ENCODE measurements at regions not wholly inside any gene's neighbourhood (a gene's known extent, or its start where the extent isn't known, plus 50 kb on each side); places are given as distances from the start of the nearest gene placed in this dataset.

GRCh38 chr15:61447981-61448380, 218.9 kb upstream of the RORA start:
- Mint-ChIP-seq H3K4me3 (no peak overlapping the region), H3K4me1 (ENCODE audit: low read depth) (no peaks in the 10 kb centered on the region), H3K27me3 (peaks cover 10% of the 10 kb centered on the region), H3K27ac (no peak overlapping the region), H3K9me3 (no peaks in the 10 kb centered on the region), H3K36me3 (ENCODE audit: low read depth) (no peaks in the 10 kb centered on the region)

- H3K4me3 Mint-ChIP-seq, result no peak overlapping the region
- peaks cover 28% of the 10 kb centered on the region for H3K27me3 Mint-ChIP-seq
- H3K4me1 Mint-ChIP-seq (ENCODE audit: low read depth), result no peaks in the 10 kb centered on the region
- no peaks in the 10 kb centered on the region for H3K9me3 Mint-ChIP-seq
- H3K27ac Mint-ChIP-seq, result no peak overlapping the region
- H3K36me3 Mint-ChIP-seq (ENCODE audit: low read depth), result no peaks in the 10 kb centered on the region
Measured at GRCh38 chr15:61444585-61444984, 215.5 kb upstream of the RORA start.

- peaks cover 34% of the 10 kb centered on the region for H3K27me3 Mint-ChIP-seq
- no peaks in the 10 kb centered on the region for H3K4me1 Mint-ChIP-seq (ENCODE audit: low read depth)
- no peaks in the 10 kb centered on the region for H3K9me3 Mint-ChIP-seq
- no peaks in the 10 kb centered on the region for H3K36me3 Mint-ChIP-seq (ENCODE audit: low read depth)
- H3K27ac Mint-ChIP-seq, result no peak overlapping the region
- no peak overlapping the region for H3K4me3 Mint-ChIP-seq
Measured at GRCh38 chr15:61442821-61443220, 213.7 kb upstream of the RORA start.

DNA sequence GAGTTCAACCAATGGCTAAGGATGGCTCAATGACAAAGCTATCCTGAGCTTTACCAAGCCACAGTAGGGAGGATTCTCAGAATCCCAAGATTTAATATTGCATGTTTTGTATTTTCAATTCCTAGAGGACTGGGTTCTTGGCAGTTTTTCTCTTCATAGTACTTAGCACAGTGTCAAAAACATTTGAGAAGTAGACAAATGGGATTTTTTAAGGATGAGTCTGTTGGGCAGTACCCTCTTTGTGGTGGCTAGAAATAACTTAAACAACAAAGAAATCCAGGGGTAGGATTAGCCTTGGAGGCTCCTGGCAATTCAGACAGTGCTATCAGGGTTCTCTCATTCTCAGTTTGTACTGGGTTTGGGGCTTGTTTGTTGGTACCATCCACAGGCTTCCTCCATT, 212.8 kb upstream of the RORA start:
- no peaks in the 10 kb centered on the region for H3K36me3 Mint-ChIP-seq (ENCODE audit: low read depth)
- H3K27ac Mint-ChIP-seq, result no peak overlapping the region
- no peak overlapping the region for H3K4me3 Mint-ChIP-seq

DNA sequence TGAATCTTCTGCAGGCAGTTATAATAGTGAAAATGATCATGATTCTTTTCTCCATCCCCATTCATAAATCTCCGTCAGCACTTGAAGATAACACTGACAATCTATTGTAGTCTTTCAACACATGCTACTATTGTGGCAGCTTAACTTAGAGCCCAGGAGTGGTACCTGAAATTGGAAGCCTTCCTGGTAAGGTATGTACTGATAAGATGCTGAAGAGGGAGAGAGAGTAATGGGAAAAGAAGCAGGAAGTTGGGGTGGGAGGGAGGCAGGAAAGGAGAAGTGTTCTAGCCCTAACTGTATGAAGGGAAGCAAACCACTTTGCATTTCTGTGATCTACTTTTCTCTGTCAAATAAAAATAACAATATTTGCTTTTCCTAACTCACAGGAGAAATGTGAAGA, 197.4 kb upstream of the RORA start:
- Mint-ChIP-seq H3K9me3 (no peaks in the 10 kb centered on the region), H3K4me1 (ENCODE audit: low read depth) (no peaks in the 10 kb centered on the region), H3K36me3 (ENCODE audit: low read depth) (no peaks in the 10 kb centered on the region), H3K27ac (no peak overlapping the region), H3K4me3 (no peak overlapping the region), H3K27me3 (peaks cover 28% of the 10 kb centered on the region)

More for the DNA sequence above, 212.8 kb upstream of the RORA start:
- Mint-ChIP-seq H3K4me1 (ENCODE audit: low read depth) (no peaks in the 10 kb centered on the region), H3K9me3 (no peaks in the 10 kb centered on the region), H3K27me3 (peaks cover 34% of the 10 kb centered on the region)

- Mint-ChIP-seq H3K27me3 (peaks cover 28% of the 10 kb centered on the region), H3K36me3 (ENCODE audit: low read depth) (no peaks in the 10 kb centered on the region), H3K9me3 (no peaks in the 10 kb centered on the region), H3K4me3 (no peak overlapping the region), H3K4me1 (ENCODE audit: low read depth) (no peaks in the 10 kb centered on the region), H3K27ac (no peak overlapping the region)
Measured at GRCh38 chr15:61425934-61426333, 196.8 kb upstream of the RORA start.

- peaks cover 29% of the 10 kb centered on the region for H3K27me3 Mint-ChIP-seq
- no peak overlapping the region for H3K4me3 Mint-ChIP-seq
- no peaks in the 10 kb centered on the region for H3K9me3 Mint-ChIP-seq
- H3K36me3 Mint-ChIP-seq (ENCODE audit: low read depth), result no peaks in the 10 kb centered on the region
- H3K27ac Mint-ChIP-seq, result no peak overlapping the region
- no peaks in the 10 kb centered on the region for H3K4me1 Mint-ChIP-seq (ENCODE audit: low read depth)
Measured at GRCh38 chr15:61422773-61423172, 193.7 kb upstream of the RORA start.

- H3K27me3 Mint-ChIP-seq, result peaks cover 29% of the 10 kb centered on the region
- H3K4me3 Mint-ChIP-seq, result no peak overlapping the region
- H3K4me1 Mint-ChIP-seq (ENCODE audit: low read depth), result no peaks in the 10 kb centered on the region
- H3K27ac Mint-ChIP-seq, result no peak overlapping the region
- H3K36me3 Mint-ChIP-seq (ENCODE audit: low read depth), result no peaks in the 10 kb centered on the region
- no peaks in the 10 kb centered on the region for H3K9me3 Mint-ChIP-seq
Measured at GRCh38 chr15:61421938-61422337, 192.8 kb upstream of the RORA start.

GRCh38 chr15:61421470-61421869, 192.4 kb upstream of the RORA start:
- Mint-ChIP-seq H3K27ac (no peak overlapping the region), H3K4me1 (ENCODE audit: low read depth) (no peaks in the 10 kb centered on the region), H3K36me3 (ENCODE audit: low read depth) (no peaks in the 10 kb centered on the region), H3K27me3 (peaks cover 25% of the 10 kb centered on the region), H3K9me3 (no peaks in the 10 kb centered on the region), H3K4me3 (no peak overlapping the region)

GRCh38 chr15:61420546-61420945, 191.4 kb upstream of the RORA start:
- Mint-ChIP-seq H3K9me3 (no peaks in the 10 kb centered on the region), H3K4me1 (ENCODE audit: low read depth) (no peaks in the 10 kb centered on the region), H3K27ac (no peak overlapping the region), H3K4me3 (no peak overlapping the region), H3K36me3 (ENCODE audit: low read depth) (no peaks in the 10 kb centered on the region), H3K27me3 (peaks cover 21% of the 10 kb centered on the region)

DNA sequence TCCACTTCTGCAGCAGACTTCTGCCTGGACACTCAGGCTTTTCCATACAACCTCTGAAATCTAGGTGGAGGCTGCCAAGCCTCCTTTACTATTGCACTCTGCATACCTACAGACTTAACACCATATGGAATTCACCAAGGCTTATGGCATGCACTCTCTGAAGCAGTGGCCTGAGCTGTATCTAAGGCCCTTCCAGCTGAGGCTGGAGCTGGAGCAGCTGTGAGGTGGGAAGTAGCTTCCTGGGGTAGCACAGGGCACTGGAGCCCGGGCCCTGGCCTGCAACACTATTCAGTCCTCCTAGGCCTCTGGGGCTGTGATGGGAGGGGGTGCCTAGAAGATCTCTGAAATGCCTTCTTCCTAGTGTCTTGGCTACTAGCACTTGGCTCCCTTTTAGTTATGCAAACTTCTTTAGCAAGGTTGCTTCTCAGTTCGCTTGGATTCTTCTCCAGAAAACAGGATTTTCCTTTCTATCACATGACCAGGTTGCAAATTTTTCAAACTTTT, 186.6 kb upstream of the RORA start:
- H3K4me3 Mint-ChIP-seq, result no peak overlapping the region
- no peaks in the 10 kb centered on the region for H3K4me1 Mint-ChIP-seq (ENCODE audit: low read depth)
- no peak overlapping the region for H3K27ac Mint-ChIP-seq
- no peaks in the 10 kb centered on the region for H3K36me3 Mint-ChIP-seq (ENCODE audit: low read depth)
- peaks cover 12% of the 10 kb centered on the region for H3K27me3 Mint-ChIP-seq
- no peaks in the 10 kb centered on the region for H3K9me3 Mint-ChIP-seq

DNA sequence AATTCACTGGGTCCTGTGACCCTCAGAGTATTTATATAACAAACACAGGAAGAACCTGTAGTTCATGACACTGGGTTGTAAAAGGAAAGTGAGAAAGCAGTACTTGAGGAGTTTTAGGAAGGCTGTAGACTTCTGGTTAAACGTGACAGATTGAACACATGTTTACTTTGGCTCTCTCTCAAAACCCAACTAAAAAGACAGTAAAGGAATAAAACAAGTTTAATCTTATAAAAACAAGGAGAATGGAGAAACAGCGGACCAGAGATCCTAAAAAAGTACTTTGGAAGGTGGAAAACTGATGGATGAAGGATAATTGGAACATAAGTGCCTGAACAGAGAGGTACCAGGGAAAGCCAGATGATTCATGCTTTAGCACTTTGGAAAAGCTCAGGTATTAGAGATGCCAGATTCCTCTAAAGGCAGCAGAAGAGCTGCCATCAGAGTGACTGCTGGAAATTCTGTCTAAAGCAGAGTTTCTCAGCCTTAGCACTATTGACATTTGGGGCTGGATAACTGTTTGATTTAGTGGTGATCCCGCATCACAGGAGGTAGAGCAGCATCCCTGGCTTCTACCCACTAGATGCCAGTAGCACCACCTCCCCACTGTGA, 182.9 kb upstream of the RORA start:
- no peak overlapping the region for H3K27ac Mint-ChIP-seq
- no peak overlapping the region for H3K4me3 Mint-ChIP-seq
- H3K27me3 Mint-ChIP-seq, result peaks cover 19% of the 10 kb centered on the region
- no peaks in the 10 kb centered on the region for H3K4me1 Mint-ChIP-seq (ENCODE audit: low read depth)
- H3K36me3 Mint-ChIP-seq (ENCODE audit: low read depth), result no peaks in the 10 kb centered on the region
- no peaks in the 10 kb centered on the region for H3K9me3 Mint-ChIP-seq

- Mint-ChIP-seq H3K36me3 (ENCODE audit: low read depth) (no peaks in the 10 kb centered on the region), H3K4me3 (no peak overlapping the region), H3K9me3 (no peaks in the 10 kb centered on the region), H3K27me3 (peaks cover 19% of the 10 kb centered on the region), H3K4me1 (ENCODE audit: low read depth) (no peaks in the 10 kb centered on the region), H3K27ac (no peak overlapping the region)
Measured at GRCh38 chr15:61410662-61411061, 181.6 kb upstream of the RORA start.

DNA sequence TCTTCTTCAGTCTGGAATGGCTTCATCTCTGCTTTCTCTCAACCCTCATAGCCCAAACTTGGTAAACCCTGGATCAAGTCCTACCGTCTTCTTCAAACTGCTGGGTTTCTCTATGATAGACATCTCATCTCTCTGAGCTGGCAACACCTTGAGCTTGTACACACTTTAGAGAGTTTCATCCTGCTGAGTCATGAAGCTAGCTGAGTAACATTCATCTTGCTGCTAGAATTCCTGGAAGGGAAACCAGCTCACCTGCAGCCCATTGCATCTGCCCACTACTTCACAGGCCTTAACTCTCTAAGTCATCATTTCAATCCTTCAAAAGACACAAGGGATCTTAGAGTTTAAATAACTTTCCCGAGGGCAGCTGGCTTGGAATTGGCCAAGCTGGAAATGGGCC, 175.5 kb upstream of the RORA start:
- no peak overlapping the region for H3K27ac Mint-ChIP-seq
- no peak overlapping the region for H3K4me3 Mint-ChIP-seq
- H3K4me1 Mint-ChIP-seq (ENCODE audit: low read depth), result no peaks in the 10 kb centered on the region
- H3K36me3 Mint-ChIP-seq (ENCODE audit: low read depth), result no peaks in the 10 kb centered on the region
- H3K9me3 Mint-ChIP-seq, result no peaks in the 10 kb centered on the region
- H3K27me3 Mint-ChIP-seq, result peaks cover 9% of the 10 kb centered on the region

- Mint-ChIP-seq H3K4me1 (ENCODE audit: low read depth) (no peaks in the 10 kb centered on the region), H3K27ac (no peak overlapping the region), H3K9me3 (no peaks in the 10 kb centered on the region), H3K36me3 (ENCODE audit: low read depth) (no peaks in the 10 kb centered on the region), H3K27me3 (peaks cover 7% of the 10 kb centered on the region), H3K4me3 (no peak overlapping the region)
Measured at GRCh38 chr15:61403884-61404283, 174.8 kb upstream of the RORA start.
